ENCODE measurements at regions not wholly inside any gene's neighbourhood (a gene's known extent, or its start where the extent isn't known, plus 50 kb on each side); places are given as distances from the start of the nearest gene placed in this dataset.
"Not testable (repeated sequence)": the region's sequence is repeated elsewhere in the genome, so short reads cannot be mapped to it uniquely, and the experiment has no call there.

GRCh38 chr21:17391811-17392340 is 121.0 kb upstream of the CXADR start:
- no peaks in the 10 kb centered on the region for H3K9me3 ChIP-seq (ENCODE audit: severe bottlenecking)
- no peak overlapping the region for H3K4me3 ChIP-seq (ENCODE audit: severe bottlenecking)
- ATAC-seq (ENCODE audit: low read depth) (no peak), DNase-seq (ENCODE audit: low spot score) (no peak)
- no peaks in the 10 kb centered on the region for H3K27me3 ChIP-seq (ENCODE audit: insufficient read depth, poor library complexity, severe bottlenecking)
- no peaks in the 10 kb centered on the region for H3K4me1 ChIP-seq (ENCODE audit: insufficient read depth, poor library complexity, severe bottlenecking)
- H3K36me3 ChIP-seq (ENCODE audit: low read depth): no peaks in the 10 kb centered on the region
- no peak for TF ChIP-seq CTCF (IDR thresholded peaks at IDR 0.05; ENCODE audit: poor library complexity, severe bottlenecking)
- no peak overlapping the region for H3K27ac ChIP-seq (ENCODE audit: poor library complexity, severe bottlenecking)

- ATAC-seq (ENCODE audit: low read depth): no peak
- Histone ChIP-seq H3K4me3 (ENCODE audit: severe bottlenecking) (no peak overlapping the region), H3K27me3 (ENCODE audit: insufficient read depth, poor library complexity, severe bottlenecking) (no peaks in the 10 kb centered on the region), H3K27ac (ENCODE audit: poor library complexity, severe bottlenecking) (no peak overlapping the region), H3K4me1 (ENCODE audit: insufficient read depth, poor library complexity, severe bottlenecking) (no peaks in the 10 kb centered on the region), H3K36me3 (ENCODE audit: low read depth) (no peaks in the 10 kb centered on the region), H3K9me3 (ENCODE audit: severe bottlenecking) (no peaks in the 10 kb centered on the region)
- no peak for TF ChIP-seq CTCF (IDR thresholded peaks at IDR 0.05; ENCODE audit: poor library complexity, severe bottlenecking)
- DNase-seq (ENCODE audit: low spot score): no peak
These were observed 119.4 kb upstream of the CXADR start for GRCh38 chr21:17393413-17393812.

- Histone ChIP-seq H3K4me3 (ENCODE audit: severe bottlenecking) (no peak overlapping the region), H3K9me3 (ENCODE audit: severe bottlenecking) (no peaks in the 10 kb centered on the region), H3K36me3 (ENCODE audit: low read depth) (no peaks in the 10 kb centered on the region), H3K27me3 (ENCODE audit: insufficient read depth, poor library complexity, severe bottlenecking) (no peaks in the 10 kb centered on the region), H3K4me1 (ENCODE audit: insufficient read depth, poor library complexity, severe bottlenecking) (no peaks in the 10 kb centered on the region), H3K27ac (ENCODE audit: poor library complexity, severe bottlenecking) (no peak overlapping the region)
- DNase-seq (ENCODE audit: low spot score) (no peak), ATAC-seq (ENCODE audit: low read depth) (no peak)
- no peak for TF ChIP-seq CTCF (IDR thresholded peaks at IDR 0.05; ENCODE audit: poor library complexity, severe bottlenecking)
These were observed 115.9 kb upstream of the CXADR start for GRCh38 chr21:17396948-17397347.

GRCh38 chr21:17397703-17398102 is 115.1 kb upstream of the CXADR start:
- no peak for ATAC-seq (ENCODE audit: low read depth)
- no peak for TF ChIP-seq CTCF (IDR thresholded peaks at IDR 0.05; ENCODE audit: poor library complexity, severe bottlenecking)
- H3K4me1 ChIP-seq (ENCODE audit: insufficient read depth, poor library complexity, severe bottlenecking): no peaks in the 10 kb centered on the region
- H3K4me3 ChIP-seq (ENCODE audit: severe bottlenecking): no peak overlapping the region
- DNase-seq (ENCODE audit: low spot score): no peak
- H3K9me3 ChIP-seq (ENCODE audit: severe bottlenecking): no peaks in the 10 kb centered on the region
- no peak overlapping the region for H3K27ac ChIP-seq (ENCODE audit: poor library complexity, severe bottlenecking)
- no peaks in the 10 kb centered on the region for H3K36me3 ChIP-seq (ENCODE audit: low read depth)
- no peaks in the 10 kb centered on the region for H3K27me3 ChIP-seq (ENCODE audit: insufficient read depth, poor library complexity, severe bottlenecking)

- not testable (repeated sequence) for DNase-seq (ENCODE audit: low spot score); H3K4me1 ChIP-seq (ENCODE audit: insufficient read depth, poor library complexity, severe bottlenecking); H3K4me3 ChIP-seq (ENCODE audit: severe bottlenecking); H3K9me3 ChIP-seq (ENCODE audit: severe bottlenecking); H3K27me3 ChIP-seq (ENCODE audit: insufficient read depth, poor library complexity, severe bottlenecking); H3K27ac ChIP-seq (ENCODE audit: poor library complexity, severe bottlenecking); H3K36me3 ChIP-seq (ENCODE audit: low read depth); ATAC-seq (ENCODE audit: low read depth)
These were observed 113.9 kb upstream of the CXADR start for GRCh38 chr21:17398954-17399353.

Measured in RWPE2 (cell line).